Skin epidermis (tissue), 12 donors: ENCODE measurements at regions not wholly inside any gene's neighbourhood (a gene's known extent, or its start where the extent isn't known, plus 50 kb on each side); places are given as distances from the start of the nearest gene placed in this dataset.
A peak's percentile ranks its signal among the peaks of the same experiment; 100 is the strongest.
"Not testable (repeated sequence)": the region's sequence is repeated elsewhere in the genome, so short reads cannot be mapped to it uniquely, and the experiment has no call there.

ENCODE experiments used
- H3K27ac ChIP-seq, 21 experiments: fragments of 200-600 bp; sonication (generic) in 11 of 21; one replicate each; pipeline ENCODE4 v1.5.0; 2020; ENCODE audit warnings: mild to moderate bottlenecking in 3 of 21, inconsistent platforms in 2 of 21, moderate library complexity in 2 of 21
- H3K4me3 ChIP-seq, 7 experiments: fragments of 200-600 bp; sonication (generic) in 2 of 7; one replicate each; pipeline ENCODE4 v1.5.0; 2020; ENCODE audit warnings: inconsistent platforms in 2 of 7, mild to moderate bottlenecking in 2 of 7, moderate library complexity in 1 of 7

DNA sequence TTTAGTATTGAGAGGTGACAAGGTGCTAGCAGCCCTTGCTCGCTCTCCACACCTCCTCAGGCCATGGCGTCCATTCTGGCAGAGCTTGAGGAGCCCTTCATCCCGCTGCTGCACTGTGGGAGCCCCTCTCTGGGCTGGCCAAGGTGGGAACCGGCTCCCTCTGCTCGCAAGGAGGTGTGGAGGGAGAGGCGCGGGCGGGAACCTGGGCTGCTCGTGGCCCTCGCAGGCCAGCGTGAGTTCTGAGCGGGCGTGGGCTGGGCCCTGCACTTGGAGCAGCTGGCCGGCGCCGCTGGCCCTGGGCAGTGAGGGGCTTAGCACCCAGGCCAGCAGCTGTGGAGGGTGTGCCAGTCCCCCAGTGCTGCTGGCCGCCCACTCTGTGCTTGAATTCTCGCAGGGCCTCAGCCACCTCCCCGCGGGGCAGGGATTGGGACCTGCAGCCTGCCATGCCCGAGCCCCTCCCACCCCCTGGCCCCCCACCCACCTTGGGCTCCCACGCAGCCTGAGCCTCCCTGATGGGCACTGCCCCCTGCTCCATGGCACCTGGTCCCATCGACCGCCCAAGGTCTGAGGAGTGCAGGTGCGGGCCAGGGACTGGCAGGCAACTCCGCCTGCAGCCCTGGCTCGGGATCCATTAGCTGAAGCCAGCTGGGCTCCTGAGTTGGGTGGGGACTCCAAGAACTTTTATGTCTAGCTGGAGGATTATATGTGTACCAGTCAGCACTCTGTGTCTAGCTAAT, 785.2 kb downstream of the DIPK2A start:
- Histone ChIP-seq H3K4me3 (no peak overlapping the region), H3K27ac (no peak overlapping the region)

- H3K27ac ChIP-seq, result no peak overlapping the region
- H3K4me3 ChIP-seq, result no peak overlapping the region
Measured at GRCh38 chr3:144760831-144761230, 789.2 kb downstream of the DIPK2A start.

GRCh38 chr3:144762091-144762490, 790.5 kb downstream of the DIPK2A start:
- no peak overlapping the region for H3K4me3 ChIP-seq
- H3K27ac ChIP-seq, result no peak overlapping the region

- Histone ChIP-seq H3K27ac (no peak overlapping the region), H3K4me3 (no peak overlapping the region)
Measured at GRCh38 chr3:144763878-144764454, 792.3 kb downstream of the DIPK2A start.

DNA sequence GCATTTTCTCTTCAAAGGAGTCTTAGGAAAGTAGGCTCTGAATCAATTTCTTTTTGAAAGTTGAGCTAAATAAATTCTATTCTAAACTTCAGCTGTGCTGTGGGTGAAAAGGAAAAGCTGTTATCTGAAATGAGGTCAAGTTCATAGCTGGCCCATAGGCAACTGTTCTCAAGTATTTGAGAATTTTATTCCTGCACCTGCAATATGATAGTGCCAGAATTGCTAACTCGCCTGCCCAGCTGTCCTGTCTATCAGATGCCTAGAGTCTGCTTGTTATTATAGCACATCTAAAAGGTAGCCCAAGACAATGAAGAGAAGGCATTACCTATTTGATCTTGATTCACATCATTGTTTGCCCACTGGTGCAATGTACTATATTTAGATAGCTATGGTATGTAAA, 798.7 kb downstream of the DIPK2A start:
- H3K4me3 ChIP-seq, result no peak overlapping the region
- H3K27ac ChIP-seq, result no peak overlapping the region

DNA sequence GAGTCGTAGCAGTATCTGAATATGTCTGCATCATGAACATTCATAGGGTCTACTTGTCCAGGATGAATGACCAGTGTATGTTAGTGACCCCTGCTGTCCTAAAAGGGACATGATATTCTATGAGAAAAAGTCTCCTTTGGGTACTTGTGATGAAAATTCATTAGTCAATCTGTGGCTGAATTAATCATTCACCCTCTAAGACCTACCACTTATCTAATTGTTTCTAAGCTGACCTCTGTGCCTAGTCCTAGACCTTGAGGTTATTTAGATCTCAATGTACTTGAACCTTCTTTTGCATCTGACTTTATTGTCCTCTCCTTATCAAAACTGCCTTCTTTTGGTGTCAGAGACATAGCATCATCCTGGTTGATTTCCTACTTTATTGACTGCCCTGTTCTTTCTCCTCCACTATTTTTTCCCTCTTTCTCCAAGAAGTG, 799.3 kb downstream of the DIPK2A start:
- peak overlapping the region in 2 of 21 experiments; percentile 7 to 31 for H3K27ac ChIP-seq
- no peak overlapping the region for H3K4me3 ChIP-seq

DNA sequence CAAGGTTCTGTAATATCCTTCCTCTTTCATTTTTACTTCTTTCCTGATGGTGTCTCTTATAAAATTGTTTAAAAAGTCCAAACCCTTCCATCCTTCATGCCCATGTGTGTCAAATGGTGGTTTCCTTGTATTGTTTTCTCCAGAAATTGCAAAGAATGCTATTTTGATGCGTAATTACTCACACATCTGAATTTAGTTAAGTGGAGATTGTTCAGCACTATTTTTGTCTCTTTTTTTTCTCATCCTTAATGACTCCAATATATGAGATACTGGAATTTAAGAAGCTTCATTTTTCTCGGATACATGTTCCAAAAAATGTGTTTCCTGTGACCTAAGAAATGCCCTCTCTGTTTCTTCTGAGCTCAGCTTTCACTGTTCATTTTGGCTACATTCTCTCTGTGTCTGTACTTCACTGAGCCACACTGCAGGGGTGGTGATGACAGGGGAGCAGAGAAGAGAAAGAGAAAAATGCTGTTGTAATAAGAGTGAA, 799.8 kb downstream of the DIPK2A start:
- Histone ChIP-seq H3K4me3 (no peak overlapping the region), H3K27ac (peak overlapping the region in 1 of 21 experiments; percentile 31)

DNA sequence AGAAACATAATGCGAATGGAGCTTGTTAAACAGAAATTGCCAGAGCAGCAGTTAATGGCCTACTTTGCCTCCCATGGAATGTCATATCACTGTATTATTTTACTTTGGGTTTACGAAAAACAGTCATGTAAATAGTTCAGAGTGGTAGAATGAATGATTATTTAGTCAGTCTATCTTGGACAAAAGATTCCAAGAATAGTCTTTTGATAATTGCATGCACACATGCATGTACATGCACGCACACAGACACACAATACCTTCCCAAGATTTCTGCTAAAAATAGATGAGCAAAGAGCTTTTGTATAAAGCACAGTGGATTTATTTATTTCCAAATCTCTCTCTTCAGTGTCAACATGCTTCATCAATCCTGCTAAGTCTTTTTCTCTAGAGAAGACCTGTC, 800.7 kb downstream of the DIPK2A start:
- Histone ChIP-seq H3K27ac (peak overlapping the region in 1 of 21 experiments; percentile 28), H3K4me3 (no peak overlapping the region)

DNA sequence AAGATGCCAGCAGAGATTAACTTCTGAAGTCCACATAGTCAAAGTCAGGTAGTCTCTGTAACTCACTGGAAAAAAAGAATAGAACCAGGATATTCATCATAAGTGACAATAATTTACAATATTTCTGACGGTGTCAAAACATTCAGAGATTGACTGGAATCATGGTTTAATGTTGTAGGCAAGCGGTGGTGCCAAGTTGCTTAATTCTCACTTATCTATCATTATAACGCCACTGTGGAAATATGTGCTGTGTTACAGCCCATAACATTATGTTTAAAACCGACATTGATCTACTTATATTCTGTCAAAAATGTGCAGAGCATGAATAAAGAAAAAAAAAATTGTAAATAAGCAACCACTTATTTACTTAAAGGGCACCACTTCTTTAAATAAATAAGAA, 801.7 kb downstream of the DIPK2A start:
- Histone ChIP-seq H3K4me3 (no peak overlapping the region), H3K27ac (no peak overlapping the region)

GRCh38 chr3:144774897-144775296, 803.3 kb downstream of the DIPK2A start:
- H3K27ac ChIP-seq, result no peak overlapping the region
- no peak overlapping the region for H3K4me3 ChIP-seq

DNA sequence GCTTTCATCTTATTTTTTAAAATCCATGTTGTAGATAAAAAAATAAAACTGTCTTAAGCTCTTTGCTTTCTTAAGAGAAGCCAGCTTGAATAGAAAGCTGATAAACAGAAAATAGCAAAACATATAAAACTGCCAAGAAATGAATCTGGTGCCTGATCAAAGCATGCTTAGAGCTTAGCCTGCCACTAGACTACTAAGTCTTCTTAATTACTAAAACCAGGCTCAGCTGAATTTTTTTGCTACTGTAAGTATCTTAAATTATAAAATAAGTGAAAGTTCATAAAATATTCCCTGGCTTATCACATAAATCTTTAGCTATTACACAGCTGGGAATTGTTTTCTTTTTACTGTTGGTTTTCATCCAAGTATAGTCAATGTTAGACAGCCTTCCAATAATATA, 803.9 kb downstream of the DIPK2A start:
- H3K4me3 ChIP-seq, result no peak overlapping the region
- H3K27ac ChIP-seq, result no peak overlapping the region

DNA sequence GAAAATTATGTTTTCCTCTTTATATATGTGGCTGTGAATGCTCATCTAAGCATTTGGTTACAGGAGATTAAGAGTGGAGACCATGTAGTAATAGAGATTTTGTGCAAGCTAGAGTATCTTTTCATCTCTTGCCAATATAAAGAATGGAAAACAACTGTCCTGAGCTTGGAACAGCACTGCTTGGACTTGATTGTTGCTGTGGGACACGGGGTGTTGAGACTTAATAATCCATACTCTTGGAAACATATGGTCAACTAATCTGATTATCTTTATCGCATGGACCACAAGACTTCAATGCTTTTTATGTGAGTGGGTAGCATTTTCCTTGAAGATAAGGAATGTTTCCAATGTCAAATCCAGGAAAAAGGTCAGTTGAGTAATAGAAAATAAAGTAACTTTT, 806.3 kb downstream of the DIPK2A start:
- no peak overlapping the region for H3K4me3 ChIP-seq
- H3K27ac ChIP-seq, result no peak overlapping the region

DNA sequence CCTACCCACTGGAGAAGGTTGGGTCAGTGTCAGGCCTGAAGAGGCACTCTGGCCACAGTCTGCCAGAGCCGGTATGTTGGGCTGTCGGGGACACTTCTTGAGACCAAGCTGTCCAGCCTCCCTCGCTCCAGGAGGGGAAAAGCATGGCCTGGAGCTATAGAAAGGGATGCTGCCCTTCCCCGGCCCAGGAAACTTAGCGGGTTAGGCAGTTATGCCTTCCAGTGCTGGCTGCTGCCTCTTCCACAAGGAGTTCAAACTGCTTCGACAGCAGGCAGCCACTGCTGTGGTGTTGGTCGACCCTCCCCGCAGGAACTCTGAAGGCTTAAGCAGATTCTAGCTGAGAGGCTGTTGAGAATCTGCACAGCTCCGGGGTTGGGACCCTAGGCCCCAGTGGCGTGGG, 819.4 kb downstream of the DIPK2A start:
- no peak overlapping the region for H3K4me3 ChIP-seq
- H3K27ac ChIP-seq, result no peak overlapping the region

DNA sequence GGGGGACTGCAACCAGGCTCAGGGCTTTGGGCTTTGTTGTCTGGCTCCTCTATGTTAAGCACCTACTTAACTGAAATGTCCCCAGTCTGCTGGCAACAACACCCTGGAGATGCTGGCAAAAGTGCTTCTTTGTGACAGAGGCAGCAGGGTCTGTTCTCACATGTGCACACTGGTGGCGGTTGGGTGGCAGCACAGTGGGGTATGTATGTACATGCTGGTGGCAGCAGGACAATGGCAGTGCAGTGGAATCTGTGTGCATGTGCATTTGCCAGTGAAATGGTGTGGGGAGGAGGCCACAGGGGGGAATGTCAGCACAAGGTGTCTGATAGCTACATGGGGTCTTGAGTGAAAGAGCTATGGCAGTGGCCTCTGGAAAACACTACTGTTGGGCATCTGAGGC, 830.3 kb downstream of the DIPK2A start:
- H3K4me3 ChIP-seq, result no peak overlapping the region
- no peak overlapping the region for H3K27ac ChIP-seq

GRCh38 chr3:144809380-144809779, 837.8 kb downstream of the DIPK2A start:
- H3K4me3 ChIP-seq, result no peak overlapping the region
- no peak overlapping the region for H3K27ac ChIP-seq

GRCh38 chr3:144810160-144810559, 838.5 kb downstream of the DIPK2A start:
- Histone ChIP-seq H3K4me3 (no peak overlapping the region), H3K27ac (no peak overlapping the region)

- H3K4me3 ChIP-seq, result no peak overlapping the region
- H3K27ac ChIP-seq, result no peak overlapping the region
Measured at GRCh38 chr3:144815655-144816054, 844.0 kb downstream of the DIPK2A start.

DNA sequence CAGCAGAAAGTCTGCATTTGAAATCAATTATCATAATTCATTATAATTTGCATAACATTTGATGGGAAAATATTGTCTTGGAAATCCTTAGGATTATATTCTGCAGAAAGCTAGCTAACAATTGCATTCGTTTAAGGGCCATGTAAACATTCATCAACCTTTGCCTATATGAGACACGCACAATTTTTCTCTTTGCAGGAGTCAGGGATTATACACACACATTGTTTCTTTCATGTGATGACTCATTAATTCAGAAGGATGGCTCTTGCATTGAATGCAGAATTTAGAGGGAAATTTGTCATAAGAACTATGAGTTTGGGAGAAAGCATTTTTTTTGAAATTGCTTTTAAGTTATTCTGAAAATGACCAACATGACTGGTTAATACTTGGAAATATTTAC, 844.7 kb downstream of the DIPK2A start:
- Histone ChIP-seq H3K27ac (no peak overlapping the region), H3K4me3 (no peak overlapping the region)

DNA sequence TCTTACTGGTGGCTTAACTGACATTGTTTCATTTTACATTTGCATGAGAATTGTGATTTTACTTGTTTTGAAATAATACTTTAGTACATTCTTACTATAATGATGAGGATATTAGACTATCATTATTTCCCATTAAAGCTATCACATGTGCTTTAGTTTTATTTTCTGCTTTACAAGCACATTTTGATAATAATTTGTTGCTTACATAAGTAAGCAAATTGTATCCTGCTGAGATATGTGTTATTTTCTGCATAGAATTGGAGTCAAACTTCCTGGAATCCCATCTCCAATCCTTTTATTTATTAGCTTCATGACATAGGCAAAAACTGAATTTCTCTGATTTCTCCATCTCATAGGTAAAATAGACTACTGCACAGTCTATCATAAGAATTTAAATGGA, 847.4 kb downstream of the DIPK2A start:
- no peak overlapping the region for H3K27ac ChIP-seq

GRCh38 chr3:144820232-144820631, 848.6 kb downstream of the DIPK2A start:
- H3K4me3 ChIP-seq, result not testable (repeated sequence)

More for the DNA sequence above, 847.4 kb downstream of the DIPK2A start:
- H3K4me3 ChIP-seq, result no peak overlapping the region

DNA sequence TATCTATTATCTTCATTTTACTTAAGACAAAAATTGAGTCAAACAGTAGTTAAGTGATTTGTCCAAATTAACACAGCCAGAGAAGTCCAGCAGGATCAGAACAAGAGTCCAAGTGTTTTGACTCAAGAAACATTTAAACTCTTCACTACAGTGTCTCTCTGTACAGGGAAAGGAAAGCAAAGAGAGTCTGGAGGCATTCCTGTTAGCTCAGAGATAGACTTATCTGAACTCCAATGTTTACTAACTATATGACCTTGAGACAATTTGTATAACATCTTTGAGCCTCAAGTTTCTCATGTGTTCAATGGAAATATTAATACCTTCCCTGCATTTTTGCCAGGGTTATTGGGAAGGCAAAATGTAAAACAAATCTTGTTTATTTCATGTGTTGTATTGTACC, 849.1 kb downstream of the DIPK2A start:
- no peak overlapping the region for H3K4me3 ChIP-seq

More at GRCh38 chr3:144820232-144820631, 848.6 kb downstream of the DIPK2A start:
- H3K27ac ChIP-seq, result not testable (repeated sequence)

More for the DNA sequence above, 849.1 kb downstream of the DIPK2A start:
- no peak overlapping the region for H3K27ac ChIP-seq
